ENCODE measurements at regions not wholly inside any gene's neighbourhood (a gene's known extent, or its start where the extent isn't known, plus 50 kb on each side); places are given as distances from the start of the nearest gene placed in this dataset.
"Not testable (repeated sequence)": the region's sequence is repeated elsewhere in the genome, so short reads cannot be mapped to it uniquely, and the experiment has no call there.

DNA sequence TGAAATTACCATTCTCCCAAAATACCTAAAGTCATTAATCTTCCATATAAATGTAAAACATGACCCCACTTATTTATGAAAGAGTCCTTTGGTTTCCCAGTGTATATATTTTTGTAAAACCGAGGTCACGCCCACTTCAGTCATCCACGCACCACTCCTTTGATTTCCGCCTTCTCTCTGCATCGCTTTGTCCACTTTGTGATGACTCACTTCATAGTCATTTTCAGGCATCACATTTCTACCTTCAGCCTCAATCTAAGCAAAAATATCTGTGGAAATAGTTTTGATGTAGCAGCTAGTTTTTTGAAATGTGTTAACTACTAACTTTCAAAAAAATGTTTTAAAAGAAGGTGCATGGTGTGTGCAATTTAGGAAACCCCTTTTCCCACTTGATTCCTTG lies 793.5 kb upstream of the SOX11 start:
- in situ Hi-C loops (cut with HindIII; ENCODE audit: low sequenced_read_pairs) = no loop called here

GRCh38 chr2:4900242-4900641 lies 791.9 kb upstream of the SOX11 start:
- in situ Hi-C loops (cut with HindIII; ENCODE audit: low sequenced_read_pairs) = no loop called here

DNA sequence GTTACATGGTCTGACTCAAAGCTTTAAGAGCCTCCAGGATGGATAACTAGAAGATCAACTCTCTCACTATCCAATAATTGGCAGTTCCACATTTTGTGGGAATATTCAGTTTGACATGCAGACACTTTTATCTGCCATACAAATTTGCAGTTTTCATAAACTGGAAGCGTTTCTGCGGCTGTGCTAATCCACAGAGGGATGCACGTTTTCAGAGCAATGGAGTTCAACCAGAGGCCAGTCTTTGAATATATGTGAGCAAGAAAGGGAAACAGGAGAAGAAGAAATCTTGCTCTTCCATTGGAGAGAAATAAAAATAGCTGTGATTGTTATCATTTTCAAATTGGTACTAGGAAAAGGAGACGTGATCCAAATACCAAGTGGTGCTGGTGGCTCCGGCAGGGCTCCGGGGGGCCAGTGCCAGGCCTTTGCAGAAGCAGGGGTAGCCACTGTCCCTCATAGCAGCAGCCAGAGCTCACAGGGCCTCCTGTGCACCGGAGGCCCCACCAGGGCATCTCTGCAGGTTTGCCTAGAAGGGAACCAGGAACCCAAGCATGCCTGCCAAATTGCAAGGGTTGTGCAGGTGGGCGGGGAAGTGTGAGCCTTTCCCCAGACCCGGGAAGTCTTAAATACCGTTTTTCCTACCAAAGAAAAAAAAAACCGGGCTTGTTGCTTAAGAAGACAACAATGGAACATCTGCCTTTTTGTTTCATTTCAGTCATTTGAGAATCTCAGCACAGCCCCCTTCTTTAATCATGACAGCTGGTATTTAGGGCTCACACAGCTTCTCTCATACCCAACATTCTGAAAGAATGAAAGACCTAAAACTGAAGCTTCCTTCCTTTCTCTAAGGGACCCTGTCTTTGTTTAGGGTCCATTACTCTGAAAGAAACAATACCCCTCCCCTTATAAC lies 791.1 kb upstream of the SOX11 start:
- in situ Hi-C loops (cut with HindIII; ENCODE audit: low sequenced_read_pairs) = no loop called here

DNA sequence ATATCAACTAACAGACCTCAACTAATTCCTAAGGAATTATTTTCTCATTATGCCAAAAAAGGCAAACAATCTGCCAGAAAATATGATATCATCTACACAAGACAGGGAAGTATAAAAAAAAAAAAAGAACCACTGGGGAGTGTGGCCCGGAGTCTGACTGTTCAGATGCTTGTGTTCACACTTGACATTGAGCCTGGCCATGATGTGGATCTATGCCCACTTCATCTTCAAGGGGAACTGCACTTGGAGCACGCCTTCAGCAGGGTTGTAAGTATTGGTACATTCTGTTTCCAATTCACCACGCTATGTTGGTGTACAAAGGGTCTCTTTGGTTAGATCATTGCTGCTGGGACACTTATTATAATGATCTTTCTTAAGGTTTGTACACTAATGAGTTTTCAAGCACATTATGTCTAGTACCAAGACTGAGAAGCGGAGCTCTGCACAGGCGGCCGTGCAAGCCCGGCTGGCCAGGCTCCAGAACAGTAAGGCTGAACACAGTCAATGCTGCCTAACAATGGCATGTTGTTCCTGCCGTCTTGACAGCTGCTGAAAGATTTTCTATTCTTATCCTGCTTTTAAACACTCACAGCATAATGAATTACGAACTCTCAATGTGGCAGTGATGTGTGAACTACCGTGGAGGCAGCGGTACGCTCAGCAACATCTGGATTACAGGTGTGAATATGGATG lies 788.4 kb upstream of the SOX11 start:
- in situ Hi-C loops (cut with HindIII; ENCODE audit: low sequenced_read_pairs) = no loop called here

GRCh38 chr2:4908461-4908860 lies 783.7 kb upstream of the SOX11 start:
- in situ Hi-C loops (cut with HindIII; ENCODE audit: low sequenced_read_pairs) = no loop called here

DNA sequence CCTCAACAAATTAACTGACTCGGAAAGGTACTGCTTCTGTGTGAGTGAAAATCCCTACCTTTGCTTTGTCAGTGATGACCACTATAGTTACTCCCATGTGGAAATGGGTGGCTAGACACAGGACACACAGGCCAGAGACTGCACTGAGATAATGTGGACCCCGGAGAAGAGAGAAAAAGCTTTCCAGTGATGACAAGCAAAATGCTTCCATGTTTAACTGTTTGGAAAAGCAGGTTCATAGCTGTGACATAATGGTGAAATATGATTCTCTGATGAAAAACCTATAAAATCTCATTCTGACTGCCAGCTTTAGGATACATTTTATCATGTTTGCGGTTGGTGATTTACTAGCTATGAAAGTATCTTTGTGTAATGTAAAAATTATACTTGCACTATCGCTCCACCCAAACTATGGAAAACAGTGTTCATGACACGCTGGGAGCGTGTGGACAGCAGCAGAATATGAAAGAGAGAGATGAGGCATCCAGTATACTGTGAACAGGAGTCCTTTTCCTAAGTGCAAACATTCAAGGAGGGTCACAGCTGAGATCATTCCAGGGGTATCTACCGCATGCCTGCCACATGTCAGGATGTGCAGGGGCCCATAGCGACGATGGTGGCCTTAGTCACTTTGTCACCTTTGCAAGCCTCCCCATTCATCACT lies 782.7 kb upstream of the SOX11 start:
- in situ Hi-C loops (cut with HindIII; ENCODE audit: low sequenced_read_pairs) = no loop called here

- in situ Hi-C loops (cut with HindIII; ENCODE audit: low sequenced_read_pairs) = no loop called here
Measured at GRCh38 chr2:4914036-4914435, 778.1 kb upstream of the SOX11 start.

DNA sequence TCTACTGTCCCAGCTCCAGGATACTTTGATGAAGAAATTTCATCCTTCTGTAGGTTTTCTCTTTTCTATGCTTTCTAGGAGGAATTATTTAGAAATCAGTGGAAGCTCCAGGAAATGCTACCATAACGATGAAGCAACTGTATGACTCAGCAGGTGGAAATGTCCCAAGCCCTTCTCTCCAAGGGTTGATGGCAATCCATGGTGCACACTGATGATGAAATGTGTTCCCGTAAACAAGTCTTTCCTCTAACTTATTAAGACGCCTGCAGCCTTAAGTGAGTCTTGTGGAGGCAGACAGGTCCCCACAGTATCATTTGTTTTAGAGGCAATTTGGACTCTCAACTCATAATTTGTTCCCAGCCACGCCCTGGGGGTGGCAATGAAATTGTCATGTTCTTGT lies 777.6 kb upstream of the SOX11 start:
- in situ Hi-C loops (cut with HindIII; ENCODE audit: low sequenced_read_pairs) = no loop called here

- in situ Hi-C loops (cut with HindIII; ENCODE audit: low sequenced_read_pairs) = no loop called here
Measured at GRCh38 chr2:4915357-4915756, 776.8 kb upstream of the SOX11 start.

- in situ Hi-C loops (cut with HindIII; ENCODE audit: low sequenced_read_pairs) = no loop called here
Measured at GRCh38 chr2:4916094-4916493, 776.1 kb upstream of the SOX11 start.

GRCh38 chr2:4930704-4931103 lies 761.5 kb upstream of the SOX11 start:
- in situ Hi-C loops (cut with HindIII; ENCODE audit: low sequenced_read_pairs) = no loop called here

- in situ Hi-C loops (cut with HindIII; ENCODE audit: low sequenced_read_pairs) = no loop called here
Measured at GRCh38 chr2:4931721-4932365, 760.3 kb upstream of the SOX11 start.

DNA sequence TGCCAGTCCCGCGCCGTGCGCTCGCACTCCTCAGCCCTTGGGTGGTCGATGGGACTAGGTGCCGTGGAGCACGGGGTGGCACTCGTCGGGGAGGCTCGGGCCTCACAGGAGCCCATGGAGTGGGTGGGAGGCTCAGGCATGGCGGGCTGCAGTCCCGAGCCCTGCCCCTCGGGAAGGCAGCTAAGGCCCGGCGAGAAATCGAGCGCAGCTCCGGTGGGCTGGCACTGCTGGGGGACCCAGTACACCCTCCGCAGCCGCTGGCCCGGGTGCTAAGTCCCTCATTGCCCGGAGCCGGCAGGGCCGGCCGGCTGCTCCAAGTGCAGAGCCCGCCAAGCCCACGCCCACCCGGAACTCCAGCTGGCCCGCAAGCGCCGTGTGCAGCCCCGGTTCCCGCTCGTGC lies 756.9 kb upstream of the SOX11 start:
- in situ Hi-C loops (cut with HindIII; ENCODE audit: low sequenced_read_pairs) = not testable (repeated sequence)

- in situ Hi-C loops (cut with HindIII; ENCODE audit: low sequenced_read_pairs) = no loop called here
Measured at GRCh38 chr2:4937550-4937949, 754.6 kb upstream of the SOX11 start.

GRCh38 chr2:4938206-4938605 lies 754.0 kb upstream of the SOX11 start:
- in situ Hi-C loops (cut with HindIII; ENCODE audit: low sequenced_read_pairs) = no loop called here

- in situ Hi-C loops (cut with HindIII; ENCODE audit: low sequenced_read_pairs) = no loop called here
Measured at GRCh38 chr2:4942441-4942840, 749.7 kb upstream of the SOX11 start.

GRCh38 chr2:4947911-4948310 lies 744.3 kb upstream of the SOX11 start:
- in situ Hi-C loops (cut with HindIII; ENCODE audit: low sequenced_read_pairs) = no loop called here

GRCh38 chr2:4951368-4951767 lies 740.8 kb upstream of the SOX11 start:
- in situ Hi-C loops (cut with HindIII; ENCODE audit: low sequenced_read_pairs) = no loop called here

DNA sequence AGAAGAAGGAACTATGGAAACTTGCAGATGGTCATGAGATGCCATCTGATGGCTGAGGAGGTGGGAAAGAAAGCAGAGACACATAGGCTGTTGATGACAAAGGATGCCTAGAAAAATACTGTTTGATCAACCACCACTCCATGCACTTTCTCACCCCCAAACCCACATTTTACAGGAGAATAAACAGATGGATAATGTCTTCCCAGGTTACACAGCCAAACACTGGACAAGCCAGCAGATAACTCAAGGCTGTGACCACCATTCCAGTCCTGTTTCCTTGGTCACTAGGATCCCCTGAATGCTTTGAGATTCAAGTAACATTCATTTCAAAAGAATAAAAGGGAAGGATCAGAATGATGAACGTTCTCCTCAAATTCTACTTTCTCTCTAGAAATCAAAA lies 733.0 kb upstream of the SOX11 start:
- in situ Hi-C loops (cut with HindIII; ENCODE audit: low sequenced_read_pairs) = no loop called here

- in situ Hi-C loops (cut with HindIII; ENCODE audit: low sequenced_read_pairs) = no loop called here
Measured at GRCh38 chr2:4962419-4962818, 729.8 kb upstream of the SOX11 start.

GRCh38 chr2:4963106-4963505 lies 729.1 kb upstream of the SOX11 start:
- in situ Hi-C loops (cut with HindIII; ENCODE audit: low sequenced_read_pairs) = no loop called here

Data from endothelial cell of hepatic sinusoid (primary cell).